ENCODE measurements at regions not wholly inside any gene's neighbourhood (a gene's known extent, or its start where the extent isn't known, plus 50 kb on each side); places are given as distances from the start of the nearest gene placed in this dataset.

DNA sequence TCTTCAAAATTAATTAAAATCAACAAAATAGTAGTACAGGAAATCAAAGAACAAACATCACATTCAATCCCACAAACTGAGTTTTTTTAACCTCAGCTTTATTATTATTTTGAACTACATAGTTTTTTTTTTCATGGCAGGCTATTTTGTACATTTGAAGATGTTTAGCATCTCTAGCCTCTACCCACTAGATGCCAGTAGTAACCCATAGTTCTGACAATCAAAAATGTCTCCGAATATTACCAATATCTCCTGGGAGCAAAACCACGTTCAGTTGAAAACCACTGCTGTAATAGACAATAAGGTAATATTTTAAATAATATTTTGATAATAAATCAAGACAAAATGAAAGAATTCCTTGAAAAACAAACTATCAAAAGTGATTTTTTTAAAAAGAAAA, 702.6 kb upstream of the LRRTM1 start:
- WGBS, 2 donors, result 82 to 86% methylated on average over 2 of the region's 2 CpGs
- Histone ChIP-seq H3K4me1 (no peaks in the 10 kb centered on the region), H3K4me3 (no peak overlapping the region), H3K27ac (no peak overlapping the region), H3K36me3 (ENCODE audit: low read depth, missing control alignments) (no peaks in the 10 kb centered on the region), H3K27me3 (no peaks in the 10 kb centered on the region), H3K9me3 (no peaks in the 10 kb centered on the region)
- TF ChIP-seq POLR2A (IDR thresholded peaks at IDR 0.05), result no peak
- TF ChIP-seq CTCF (IDR thresholded peaks at IDR 0.05), result no peak
- DNase-seq, result no peak
- intact Hi-C loops (cut with DNase I; ENCODE audit: low total_unique reads), result no loop called here

GRCh38 chr2:81002906-81003305, 698.4 kb upstream of the LRRTM1 start:
- no peak for TF ChIP-seq CTCF (IDR thresholded peaks at IDR 0.05)
- TF ChIP-seq POLR2A (IDR thresholded peaks at IDR 0.05), result no peak
- no peak for DNase-seq
- Histone ChIP-seq H3K27ac (no peak overlapping the region), H3K36me3 (ENCODE audit: low read depth, missing control alignments) (no peaks in the 10 kb centered on the region), H3K27me3 (no peaks in the 10 kb centered on the region), H3K4me3 (no peak overlapping the region), H3K9me3 (no peaks in the 10 kb centered on the region), H3K4me1 (no peaks in the 10 kb centered on the region)
- intact Hi-C loops (cut with DNase I; ENCODE audit: low total_unique reads), result no loop called here
- 88 to 91% methylated on average over 2 of the region's 2 CpGs for WGBS, 2 donors

DNA sequence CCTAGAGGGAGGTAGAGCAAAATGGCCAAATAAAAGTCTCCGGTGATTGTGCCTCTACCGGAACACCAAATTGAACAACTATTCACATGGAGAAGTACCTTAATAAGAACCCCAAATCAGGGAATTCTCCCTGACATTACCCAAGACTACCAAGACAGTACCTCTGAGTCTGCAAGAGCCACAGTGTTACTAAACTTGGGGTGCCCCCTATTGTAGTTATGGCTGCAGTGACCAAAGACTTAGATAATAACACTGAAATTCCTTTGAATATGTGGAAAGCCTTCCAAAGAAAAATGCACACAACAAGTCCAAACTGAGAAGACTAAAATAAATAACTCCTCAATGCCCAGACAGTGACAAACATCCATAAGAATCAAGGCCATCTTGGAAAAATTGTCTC, 682.9 kb upstream of the LRRTM1 start:
- no peaks in the 10 kb centered on the region for H3K27me3 ChIP-seq
- intact Hi-C loops (cut with DNase I; ENCODE audit: low total_unique reads), result no loop called here
- DNase-seq, result no peak
- 96 to 100% methylated on average over 2 of the region's 2 CpGs for WGBS, 2 donors
- H3K9me3 ChIP-seq, result no peaks in the 10 kb centered on the region
- no peak overlapping the region for H3K4me3 ChIP-seq
- no peaks in the 10 kb centered on the region for H3K36me3 ChIP-seq (ENCODE audit: low read depth, missing control alignments)
- TF ChIP-seq CTCF (IDR thresholded peaks at IDR 0.05) (no peak), POLR2A (IDR thresholded peaks at IDR 0.05) (no peak)
- no peaks in the 10 kb centered on the region for H3K4me1 ChIP-seq
- no peak overlapping the region for H3K27ac ChIP-seq

DNA sequence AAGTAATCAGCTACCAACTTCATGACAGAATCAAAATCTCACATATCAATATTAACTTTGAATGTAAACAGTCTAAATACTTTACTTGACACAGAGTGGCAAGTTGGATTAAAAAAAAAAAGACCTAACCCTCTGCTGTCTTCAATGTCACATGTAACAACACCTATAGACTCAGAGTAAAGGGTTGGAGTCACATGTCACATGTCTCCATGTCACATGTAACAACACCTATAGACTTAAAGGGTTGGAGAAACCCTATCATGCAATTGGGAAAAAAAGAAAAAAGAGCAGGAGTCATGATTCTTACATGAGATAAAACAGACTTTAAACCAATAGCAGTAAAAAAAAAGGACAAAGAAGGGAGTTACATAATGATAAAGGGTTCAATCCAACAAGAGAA, 665.3 kb upstream of the LRRTM1 start:
- Histone ChIP-seq H3K27ac (no peak overlapping the region), H3K36me3 (ENCODE audit: low read depth, missing control alignments) (no peaks in the 10 kb centered on the region), H3K9me3 (no peaks in the 10 kb centered on the region), H3K27me3 (no peaks in the 10 kb centered on the region), H3K4me3 (no peak overlapping the region), H3K4me1 (no peaks in the 10 kb centered on the region)
- intact Hi-C loops (cut with DNase I; ENCODE audit: low total_unique reads), result no loop called here
- TF ChIP-seq CTCF (IDR thresholded peaks at IDR 0.05) (no peak), POLR2A (IDR thresholded peaks at IDR 0.05) (no peak)
- no peak for DNase-seq

DNA sequence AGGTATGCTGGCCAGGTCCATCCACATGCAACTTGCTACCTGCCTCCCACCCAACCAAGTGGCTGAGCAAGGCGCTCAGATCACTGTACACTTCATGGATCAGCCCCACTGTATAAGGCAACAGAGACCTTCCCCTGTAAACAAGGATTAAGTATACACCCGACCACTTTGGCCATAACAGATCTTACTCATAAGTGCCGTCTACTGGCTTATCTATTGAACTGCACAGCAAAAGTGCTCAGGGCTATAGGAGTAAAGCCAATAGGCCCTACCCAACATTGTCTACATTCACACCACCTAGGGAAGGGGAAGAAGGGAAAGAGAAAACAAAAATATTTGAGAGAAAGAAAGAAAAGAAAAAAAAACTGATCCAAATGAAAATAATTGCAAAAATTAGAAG, 663.9 kb upstream of the LRRTM1 start:
- 75 to 90% methylated on average over 3 of the region's 3 CpGs for WGBS, 2 donors
- Histone ChIP-seq H3K27ac (no peak overlapping the region), H3K4me1 (no peaks in the 10 kb centered on the region), H3K4me3 (no peak overlapping the region), H3K9me3 (no peaks in the 10 kb centered on the region), H3K27me3 (no peaks in the 10 kb centered on the region), H3K36me3 (ENCODE audit: low read depth, missing control alignments) (no peaks in the 10 kb centered on the region)
- intact Hi-C loops (cut with DNase I; ENCODE audit: low total_unique reads), result no loop called here
- TF ChIP-seq CTCF (IDR thresholded peaks at IDR 0.05), result no peak
- no peak for TF ChIP-seq POLR2A (IDR thresholded peaks at IDR 0.05)
- no peak for DNase-seq

Data from testis (tissue), 2 donors.